Gastroesophageal sphincter (tissue), 3 donors: ENCODE measurements at regions not wholly inside any gene's neighbourhood (a gene's known extent, or its start where the extent isn't known, plus 50 kb on each side); places are given as distances from the start of the nearest gene placed in this dataset.

Experiments
- CTCF ChIP-seq, 4 experiments: fragments of 200-600 bp in 2 of 4; fragments of 450-650 bp in 2 of 4; sonication (generic) in 1 of 4; IDR thresholded peaks; one replicate each; pipeline ENCODE4 v1.5.1; 2017 to 2019; ENCODE audit warnings: antibody characterized with exemption in 4 of 4, mild to moderate bottlenecking in 2 of 4, moderate library complexity in 2 of 4
- POLR2A ChIP-seq, 2 donors: fragments of 450-650 bp; IDR thresholded peaks; one replicate each; pipeline ENCODE4 v1.6.1; 2017; ENCODE audit warnings: antibody characterized with exemption in 2 of 2, mild to moderate bottlenecking in 2 of 2, moderate library complexity in 1 of 2
- POLR2AphosphoS5 ChIP-seq: sonication (generic); formaldehyde crosslinking; IDR thresholded peaks from one replicate; pipeline ENCODE4 v1.6.1; 2017; ENCODE audit warnings: antibody characterized with exemption

GRCh38 chr12:107241411-107241810 is 148.1 kb upstream of the CRY1 start:
- no peak for TF ChIP-seq CTCF (IDR thresholded peaks at IDR 0.05)
- TF ChIP-seq POLR2A (IDR thresholded peaks at IDR 0.05): no peak
- TF ChIP-seq POLR2AphosphoS5: no peak
